ENCODE measurements at regions not wholly inside any gene's neighbourhood (a gene's known extent, or its start where the extent isn't known, plus 50 kb on each side); places are given as distances from the start of the nearest gene placed in this dataset.

- no peak for DNase-seq (ENCODE audit: low read depth in 1 of 2, low spot score in 1 of 2)
Observed at GRCh38 chr13:73369095-73369494, 310.3 kb downstream of the KLF5 start.

DNA sequence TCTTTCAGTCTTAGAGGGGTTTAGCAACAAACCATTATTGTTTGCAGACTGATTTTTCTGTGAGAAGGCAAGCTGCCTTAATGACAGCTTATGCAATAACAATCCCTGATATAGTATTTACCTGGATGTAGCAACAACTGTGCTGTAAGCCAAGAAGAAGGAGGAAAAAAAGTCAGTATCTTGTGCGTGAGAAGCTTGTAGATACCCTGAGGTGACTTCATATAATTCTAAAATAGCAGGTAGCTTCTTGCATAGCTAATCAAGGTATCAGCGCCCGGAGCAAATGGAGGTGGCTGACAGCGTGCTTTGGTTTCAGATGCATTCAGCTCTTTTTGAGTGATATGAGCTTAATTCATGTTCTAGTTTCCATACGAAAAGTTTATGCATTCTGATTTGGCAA is 309.8 kb downstream of the KLF5 start:
- DNase-seq (ENCODE audit: low read depth in 1 of 2, low spot score in 1 of 2) = no peak

GRCh38 chr13:73367886-73368285 is 309.1 kb downstream of the KLF5 start:
- no peak for DNase-seq (ENCODE audit: low read depth in 1 of 2, low spot score in 1 of 2)

DNA sequence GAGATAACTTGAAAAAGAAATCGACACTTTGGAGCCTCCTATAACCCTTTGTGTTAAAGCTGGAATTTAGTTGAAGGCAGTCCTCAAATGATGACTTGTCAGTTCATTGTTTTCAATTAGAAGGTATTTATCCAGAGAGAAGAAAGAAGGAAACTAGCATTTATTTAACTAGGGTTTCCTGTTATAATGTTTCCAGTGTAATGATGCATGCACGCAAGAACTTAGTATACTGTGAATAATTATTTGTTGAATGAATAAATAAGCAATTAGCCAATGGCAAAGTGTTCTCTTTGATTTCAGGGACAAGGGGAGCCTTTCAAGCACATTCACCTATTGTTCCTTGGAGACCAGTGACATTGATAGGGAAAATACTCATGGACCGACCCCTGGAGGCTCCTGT is 307.4 kb downstream of the KLF5 start:
- no peak for DNase-seq (ENCODE audit: low read depth in 1 of 2, low spot score in 1 of 2)

GRCh38 chr13:73365681-73366080 is 306.9 kb downstream of the KLF5 start:
- no peak for DNase-seq (ENCODE audit: low read depth in 1 of 2, low spot score in 1 of 2)

- no peak for DNase-seq (ENCODE audit: low read depth in 1 of 2, low spot score in 1 of 2)
Observed at GRCh38 chr13:73365252-73365651, 306.4 kb downstream of the KLF5 start.

- DNase-seq (ENCODE audit: low read depth in 1 of 2, low spot score in 1 of 2) = no peak
Observed at GRCh38 chr13:73364736-73365135, 305.9 kb downstream of the KLF5 start.

- no peak for DNase-seq (ENCODE audit: low read depth in 1 of 2, low spot score in 1 of 2)
Observed at GRCh38 chr13:73358606-73359095, 299.8 kb downstream of the KLF5 start.

DNA sequence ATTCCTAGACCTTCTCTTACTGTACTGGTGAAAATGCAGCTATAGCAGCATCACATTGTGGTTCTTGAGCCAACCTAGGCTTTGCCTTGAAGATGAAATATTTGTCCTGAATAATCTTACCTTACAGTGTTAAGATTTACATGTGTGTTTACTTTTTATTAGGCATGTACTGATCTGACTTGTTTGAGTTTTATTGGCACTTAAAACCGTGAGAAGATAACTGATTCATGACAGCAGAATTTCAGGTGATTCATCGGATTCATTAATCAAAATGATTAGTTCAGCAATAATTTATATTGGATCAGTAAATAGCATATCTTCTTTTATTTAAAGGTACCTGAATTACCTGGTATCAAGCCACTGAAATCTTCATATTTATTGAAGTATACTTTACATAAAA is 296.3 kb downstream of the KLF5 start:
- DNase-seq (ENCODE audit: low read depth in 1 of 2, low spot score in 1 of 2) = no peak

DNA sequence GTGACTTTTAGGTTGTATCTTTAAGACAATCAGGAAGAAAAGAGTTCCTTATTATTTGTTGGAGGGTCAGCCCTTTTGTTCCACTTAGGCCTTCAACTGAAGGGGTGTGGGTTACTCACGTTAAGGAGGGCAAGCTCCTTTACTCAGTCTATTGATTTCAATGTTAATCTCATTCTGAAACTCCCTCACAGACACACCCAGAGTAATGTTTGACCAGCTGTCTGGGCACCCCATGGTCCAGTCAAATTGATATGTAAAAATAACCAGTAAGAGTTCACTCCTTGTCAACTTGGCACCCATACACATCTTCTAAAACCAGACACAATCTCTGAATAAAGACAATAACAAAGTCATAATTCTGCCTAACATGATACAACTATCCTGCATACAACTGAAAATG is 292.9 kb downstream of the KLF5 start:
- DNase-seq (ENCODE audit: low read depth in 1 of 2, low spot score in 1 of 2) = no peak

DNA sequence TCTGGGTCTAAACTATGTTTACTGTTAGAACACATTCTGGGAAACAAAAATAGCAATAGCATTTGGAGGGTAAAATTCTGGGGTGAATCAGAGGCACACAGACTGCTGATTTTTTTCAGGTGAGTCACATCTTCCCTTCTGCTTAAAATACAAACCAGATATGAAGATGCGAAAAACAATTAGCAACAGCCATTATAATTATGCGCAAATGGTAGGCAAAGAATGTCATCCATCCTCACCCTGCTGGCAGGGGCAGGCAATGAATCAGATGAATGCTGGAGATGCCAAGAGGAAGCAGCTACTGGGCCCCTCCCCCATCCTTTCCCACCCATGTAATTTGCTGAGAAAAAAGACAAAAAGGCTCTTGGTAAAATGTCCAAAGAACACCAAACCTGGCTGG is 282.9 kb downstream of the KLF5 start:
- no peak for DNase-seq (ENCODE audit: low read depth in 1 of 2, low spot score in 1 of 2)

DNA sequence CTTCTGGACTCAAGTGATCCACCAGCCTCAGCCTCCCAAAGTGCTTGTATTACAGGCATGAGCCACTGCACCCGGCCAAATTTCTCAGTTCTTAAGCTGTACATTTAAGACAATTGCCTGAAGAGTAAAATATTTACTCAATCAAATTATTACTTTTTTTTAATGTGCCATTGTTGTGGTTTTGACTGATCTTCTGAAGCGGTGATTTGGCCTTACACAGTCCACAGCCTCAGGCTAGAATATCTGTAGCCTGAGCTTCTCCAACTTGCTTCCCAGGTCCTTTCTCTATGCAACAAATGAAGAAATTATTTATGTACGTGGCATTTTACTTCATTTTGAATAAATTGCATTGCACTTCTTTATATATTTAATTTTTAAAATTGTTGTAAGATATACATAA is 281.3 kb downstream of the KLF5 start:
- DNase-seq (ENCODE audit: low read depth in 1 of 2, low spot score in 1 of 2) = no peak

GRCh38 chr13:73339086-73339485 is 280.3 kb downstream of the KLF5 start:
- DNase-seq (ENCODE audit: low read depth in 1 of 2, low spot score in 1 of 2) = no peak

- DNase-seq (ENCODE audit: low read depth in 1 of 2, low spot score in 1 of 2) = no peak
Observed at GRCh38 chr13:73338389-73338788, 279.6 kb downstream of the KLF5 start.

- no peak for DNase-seq (ENCODE audit: low read depth in 1 of 2, low spot score in 1 of 2)
Observed at GRCh38 chr13:73337532-73337931, 278.7 kb downstream of the KLF5 start.

GRCh38 chr13:73336773-73337172 is 278.0 kb downstream of the KLF5 start:
- DNase-seq (ENCODE audit: low read depth in 1 of 2, low spot score in 1 of 2) = no peak

DNA sequence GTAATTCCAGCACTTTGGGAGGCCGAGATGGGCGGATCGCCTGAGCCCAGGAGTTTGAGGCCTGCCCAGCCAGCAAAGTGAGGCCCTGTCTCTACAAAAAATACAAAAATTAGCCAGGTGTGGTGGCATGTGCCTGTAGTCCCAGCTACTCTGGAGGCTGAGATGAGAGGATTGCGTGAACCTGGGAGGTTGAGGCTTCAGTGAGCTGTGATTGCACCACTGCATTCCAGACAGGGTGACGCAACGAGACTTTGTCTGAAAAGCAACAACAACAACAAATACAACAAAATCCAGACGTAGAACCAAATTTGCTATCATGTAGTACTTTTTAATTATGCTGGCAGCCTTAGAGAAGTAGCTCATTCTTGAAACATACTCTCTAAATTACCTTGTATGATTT is 277.1 kb downstream of the KLF5 start:
- DNase-seq (ENCODE audit: low read depth in 1 of 2, low spot score in 1 of 2) = no peak

DNA sequence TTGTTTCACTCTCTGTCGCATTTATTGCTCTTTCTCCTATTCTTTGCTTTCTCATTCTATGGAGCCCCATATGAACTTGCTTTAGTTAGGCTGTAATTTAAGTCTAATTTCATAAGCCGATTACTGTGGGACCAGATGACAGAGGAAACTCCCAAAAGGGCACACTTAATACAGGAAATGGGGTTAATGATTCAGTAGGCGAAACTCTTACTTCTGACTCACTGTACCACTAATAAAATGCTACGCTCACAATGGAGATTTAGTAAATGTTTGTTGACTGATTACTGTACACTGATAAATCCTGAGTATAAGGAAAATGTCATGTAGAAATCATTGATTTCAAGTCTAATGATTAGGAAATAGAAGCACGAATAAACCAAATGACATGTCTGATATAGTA is 276.4 kb downstream of the KLF5 start:
- DNase-seq (ENCODE audit: low read depth in 1 of 2, low spot score in 1 of 2) = no peak

DNA sequence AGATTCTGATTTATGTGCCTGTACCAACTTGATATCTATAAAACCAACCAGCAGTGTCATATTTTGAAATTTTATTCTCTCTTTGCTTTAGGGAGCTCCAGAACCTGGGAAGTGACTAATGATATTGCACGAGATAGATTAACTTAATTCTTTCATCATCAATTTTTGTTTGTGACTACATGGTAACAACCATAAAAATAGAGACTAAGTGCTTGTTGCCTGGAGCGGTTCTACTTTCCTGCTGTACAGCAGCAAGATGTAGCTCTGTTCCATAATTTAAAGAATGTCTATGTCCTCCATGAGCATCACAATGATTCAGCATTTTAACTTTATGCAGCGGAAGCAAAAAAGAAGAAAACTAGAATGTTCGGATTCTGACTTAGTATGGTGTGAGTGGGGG is 275.6 kb downstream of the KLF5 start:
- DNase-seq (ENCODE audit: low read depth in 1 of 2, low spot score in 1 of 2) = no peak

GRCh38 chr13:73331556-73331955 is 272.8 kb downstream of the KLF5 start:
- no peak for DNase-seq (ENCODE audit: low read depth in 1 of 2, low spot score in 1 of 2)

DNA sequence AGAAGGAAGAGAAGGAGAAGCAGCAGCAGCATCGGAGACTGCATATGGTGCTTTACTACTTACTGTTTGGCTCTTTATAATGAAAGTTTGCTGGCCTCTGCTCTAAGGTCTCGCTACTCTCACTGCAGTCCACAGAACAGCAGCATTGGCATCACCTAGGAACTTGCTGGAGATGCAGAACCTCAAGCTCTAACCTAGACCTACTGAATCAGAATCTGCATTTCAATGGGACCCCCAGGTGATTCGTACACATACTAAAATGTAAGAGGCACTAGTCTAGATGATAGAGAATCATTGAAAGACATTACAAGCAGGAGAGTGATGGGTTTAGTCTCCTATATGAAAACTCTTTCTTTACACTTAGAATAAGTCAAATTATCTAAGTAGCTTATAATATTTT is 270.6 kb downstream of the KLF5 start:
- DNase-seq (ENCODE audit: low read depth in 1 of 2, low spot score in 1 of 2) = no peak

GRCh38 chr13:73327579-73327978 is 268.8 kb downstream of the KLF5 start:
- DNase-seq (ENCODE audit: low read depth in 1 of 2, low spot score in 1 of 2) = no peak

GRCh38 chr13:73325723-73326558 is 267.1 kb downstream of the KLF5 start:
- no peak for DNase-seq (ENCODE audit: low read depth in 1 of 2, low spot score in 1 of 2)
